Endothelial cell of umbilical vein (primary cell): ENCODE measurements at regions not wholly inside any gene's neighbourhood (a gene's known extent, or its start where the extent isn't known, plus 50 kb on each side); places are given as distances from the start of the nearest gene placed in this dataset.

ENCODE experiments used
- BruUV-seq: library from RNA; stranded (reverse); fragments of 400-500 nt; replicated peaks from 2 replicates; lab custom pipeline; 2021; lab: Mats Ljungman, UMichigan
- CTCF ChIA-PET: fragments of 300-600, 350-600 bp; sonication (Branson Sonifier 250); formaldehyde crosslinking; loops from one replicate; lab custom pipeline; 2021; ENCODE audit warnings: antibody characterized with exemption, inconsistent platforms; lab: Charles Lee
- POLR2A ChIA-PET: fragments of 300-600, 350-600 bp; sonication (Branson Sonifier 250); formaldehyde crosslinking; loops from one replicate; lab custom pipeline; 2021; ENCODE audit warnings: antibody characterized with exemption, inconsistent platforms; lab: Charles Lee
- DNase-seq: peaks from one replicate; pipeline ENCODE4 v3.0.0-alpha.2; 2011; ENCODE audit warnings: low read depth, low spot score
- FAIRE-seq: peaks from 2 replicates; lab custom pipeline; 2011; peaks lifted over from hg19 to GRCh38; lab: Jason Lieb, UNC
- H2AFZ ChIP-seq: 2 replicates; pipeline ENCODE4 v1.6.0; 2012; ENCODE audit warnings: low read depth, low read length, control low read depth, inconsistent platforms
- H3K27ac ChIP-seq: 2 replicates; pipeline ENCODE4 v1.5.1; 2011; ENCODE audit warnings: low read depth, mild to moderate bottlenecking, control low read depth, low read length, moderate library complexity; ENCODE audit not compliant: insufficient read depth
- H3K27me3 ChIP-seq, 2 experiments: 2 replicates each; pipeline versions ENCODE4 v1.6.0 to v1.6.1; 2011; ENCODE audit warnings: low read length in 2 of 2, mixed read lengths in 1 of 2; ENCODE audit not compliant: control insufficient read depth in 2 of 2, insufficient read depth in 2 of 2
- H3K36me3 ChIP-seq, 2 experiments: 2 replicates in 1 of 2; 3 replicates in 1 of 2; pipeline ENCODE4 v1.5.1; 2011; ENCODE audit warnings: low read length in 2 of 2, mild to moderate bottlenecking in 1 of 2, moderate library complexity in 1 of 2; ENCODE audit not compliant: control insufficient read depth in 2 of 2, insufficient read depth in 2 of 2; ENCODE audit errors: extremely low read depth in 1 of 2
- H3K4me1 ChIP-seq: 3 replicates; pipeline ENCODE4 v1.5.1; 2011; ENCODE audit warnings: mild to moderate bottlenecking, low read length; ENCODE audit not compliant: control insufficient read depth, insufficient read depth; ENCODE audit errors: extremely low read depth
- H3K4me2 ChIP-seq: 2 replicates; pipeline ENCODE4 v1.6.1; 2011; ENCODE audit warnings: low read length, control low read depth, mixed read lengths; ENCODE audit not compliant: insufficient read depth
- H3K4me3 ChIP-seq, 3 experiments: fragments of 200-600 bp in 1 of 3; sonication (generic), shearing (Covaris generic) in 1 of 3; replicated peaks in 1 of 3; 2 replicates each; pipeline ENCODE4 v1.5.1; 2011 to 2016; ENCODE audit warnings: control low read depth in 3 of 3, low read length in 3 of 3, mild to moderate bottlenecking in 2 of 3, inconsistent platforms in 1 of 3, low read depth in 1 of 3, moderate library complexity in 1 of 3; ENCODE audit not compliant: insufficient read depth in 1 of 3
- H3K79me2 ChIP-seq: 2 replicates; pipeline ENCODE4 v1.6.0; 2012; ENCODE audit warnings: low read length, inconsistent platforms; ENCODE audit not compliant: control insufficient read depth, insufficient read depth
- H3K9ac ChIP-seq: replicated peaks from 2 replicates; pipeline ENCODE3; 2011; ENCODE audit warnings: low read length, control low read depth; ENCODE audit not compliant: insufficient read depth; ENCODE audit errors: extremely low read depth
- H3K9me1 ChIP-seq: replicated peaks from 3 replicates; pipeline ENCODE4 v1.6.0; 2011; ENCODE audit warnings: mild to moderate bottlenecking, low read length; ENCODE audit not compliant: control insufficient read depth, insufficient read depth; ENCODE audit errors: extremely low read depth
- H3K9me3 ChIP-seq: replicated peaks from 2 replicates; pipeline ENCODE4 v1.5.1; 2012; ENCODE audit warnings: low read length, inconsistent platforms; ENCODE audit not compliant: control insufficient read depth, insufficient read depth
- H4K20me1 ChIP-seq: replicated peaks from 2 replicates; pipeline ENCODE3; 2011; ENCODE audit warnings: mild to moderate bottlenecking, low read length; ENCODE audit not compliant: control insufficient read depth, insufficient read depth; ENCODE audit errors: extremely low read depth
- EZH2 ChIP-seq: IDR thresholded peaks from 2 replicates; pipeline ENCODE4 v1.6.1; 2012; ENCODE audit warnings: borderline replicate concordance, low read depth, mild to moderate bottlenecking, moderate library complexity, low read length, inconsistent platforms; ENCODE audit not compliant: severe bottlenecking
- FOS ChIP-seq: IDR thresholded peaks from 2 replicates; pipeline ENCODE4 v1.6.1; 2011; ENCODE audit warnings: mild to moderate bottlenecking, low read length, moderate library complexity, borderline replicate concordance; ENCODE audit not compliant: insufficient read depth
- GATA2 ChIP-seq: IDR thresholded peaks from 2 replicates; pipeline ENCODE4 v1.7.0; 2011; ENCODE audit warnings: low read depth, mild to moderate bottlenecking, moderate library complexity, mixed read lengths, low read length; ENCODE audit not compliant: insufficient read length, insufficient read depth
- JUN ChIP-seq: IDR thresholded peaks from 2 replicates; pipeline ENCODE4 v1.6.1; 2011; ENCODE audit warnings: borderline replicate concordance, low read depth; ENCODE audit not compliant: insufficient read length, insufficient read depth
- MYC ChIP-seq: IDR thresholded peaks from one replicate; pipeline ENCODE4 v1.6.1; 2011; ENCODE audit warnings: mild to moderate bottlenecking, low read depth, low read length
- POLR2A ChIP-seq: IDR thresholded peaks from 2 replicates; pipeline ENCODE4 v1.6.1; 2012; ENCODE audit warnings: low read depth, mild to moderate bottlenecking, control low read depth, low read length
- POLR2AphosphoS5 ChIP-seq: IDR thresholded peaks from 2 replicates; pipeline ENCODE4 v1.6.1; 2012; ENCODE audit warnings: low read depth, mild to moderate bottlenecking, control low read depth, low read length, moderate library complexity; ENCODE audit not compliant: insufficient read depth
- dilution Hi-C: fragments of 300-500 bp; cut with MboI; formaldehyde crosslinking; loops from one replicate; pipeline ENCODE4 v1.15.0; 2019; ENCODE audit warnings: low sequenced_read_pairs; ENCODE audit not compliant: extremely low pct_ligation_motif_present
- intact Hi-C: fragments of 100-400 bp; cut with micrococcal nuclease; formaldehyde crosslinking; loops from one replicate; pipeline ENCODE4 v1.10.0; 2022
- TF ChIP-seq, protein P1 (sequence below): IDR thresholded peaks from 2 replicates; pipeline ENCODE4 v1.6.1; 2011; ENCODE audit not compliant: insufficient read depth, insufficient read length
- TF ChIP-seq, protein P2 (sequence below), 2 donors: IDR thresholded peaks; 1 replicate in 1 of 2; 2 replicates in 1 of 2; pipeline ENCODE4 v1.5.1; 2011; ENCODE audit warnings: low read length in 2 of 2, mild to moderate bottlenecking in 2 of 2, moderate library complexity in 2 of 2, control low read depth in 1 of 2, inconsistent platforms in 1 of 2, low read depth in 1 of 2; ENCODE audit not compliant: insufficient read depth in 1 of 2; ENCODE audit errors: extremely low read depth in 1 of 2

GRCh38 chr1:178645808-178646200, 79.2 kb upstream of the RALGPS2 start:
- no peak overlapping the region for H3K4me2 ChIP-seq
- POLR2A ChIA-PET, result no interaction called here
- intact Hi-C loops, result no loop called here
- DNase-seq (no peak), FAIRE-seq (no peak)
- CTCF ChIA-PET, result no interaction called here
- no peaks in the 10 kb centered on the region for H3K9me3 ChIP-seq
- dilution Hi-C loops, result no loop called here
- H4K20me1 ChIP-seq, result no peaks in the 10 kb centered on the region
- H2AFZ ChIP-seq, result no peak overlapping the region
- no peaks in the 10 kb centered on the region for H3K36me3 ChIP-seq
- peaks cover 3% of the 10 kb centered on the region for H3K4me1 ChIP-seq
- no peak overlapping the region for H3K9ac ChIP-seq
- H3K27me3 ChIP-seq, result peaks cover 0 to 7% of the 10 kb centered on the region in 2 experiments
- no TSS peak for BruUV-seq
- TF ChIP-seq FOS, result no peak
- TF ChIP-seq POLR2AphosphoS5, result no peak
- TF ChIP-seq MYC, result no peak
- TF ChIP-seq, protein P1, sequence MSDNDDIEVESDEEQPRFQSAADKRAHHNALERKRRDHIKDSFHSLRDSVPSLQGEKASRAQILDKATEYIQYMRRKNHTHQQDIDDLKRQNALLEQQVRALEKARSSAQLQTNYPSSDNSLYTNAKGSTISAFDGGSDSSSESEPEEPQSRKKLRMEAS, result no peak
- TF ChIP-seq, protein P2, sequence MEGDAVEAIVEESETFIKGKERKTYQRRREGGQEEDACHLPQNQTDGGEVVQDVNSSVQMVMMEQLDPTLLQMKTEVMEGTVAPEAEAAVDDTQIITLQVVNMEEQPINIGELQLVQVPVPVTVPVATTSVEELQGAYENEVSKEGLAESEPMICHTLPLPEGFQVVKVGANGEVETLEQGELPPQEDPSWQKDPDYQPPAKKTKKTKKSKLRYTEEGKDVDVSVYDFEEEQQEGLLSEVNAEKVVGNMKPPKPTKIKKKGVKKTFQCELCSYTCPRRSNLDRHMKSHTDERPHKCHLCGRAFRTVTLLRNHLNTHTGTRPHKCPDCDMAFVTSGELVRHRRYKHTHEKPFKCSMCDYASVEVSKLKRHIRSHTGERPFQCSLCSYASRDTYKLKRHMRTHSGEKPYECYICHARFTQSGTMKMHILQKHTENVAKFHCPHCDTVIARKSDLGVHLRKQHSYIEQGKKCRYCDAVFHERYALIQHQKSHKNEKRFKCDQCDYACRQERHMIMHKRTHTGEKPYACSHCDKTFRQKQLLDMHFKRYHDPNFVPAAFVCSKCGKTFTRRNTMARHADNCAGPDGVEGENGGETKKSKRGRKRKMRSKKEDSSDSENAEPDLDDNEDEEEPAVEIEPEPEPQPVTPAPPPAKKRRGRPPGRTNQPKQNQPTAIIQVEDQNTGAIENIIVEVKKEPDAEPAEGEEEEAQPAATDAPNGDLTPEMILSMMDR (IDR thresholded peaks at IDR 0.05; ENCODE audit: extremely low read depth in 1 of 2, insufficient read depth in 1 of 2, low read depth in 1 of 2, low read length in 2 of 2), result no peak
- TF ChIP-seq JUN, result no peak
- no peak for TF ChIP-seq GATA2
- no peak for TF ChIP-seq POLR2A
- no peak for TF ChIP-seq EZH2
- H3K9me1 ChIP-seq, result no peaks in the 10 kb centered on the region
- no peaks in the 10 kb centered on the region for H3K79me2 ChIP-seq
- H3K4me3 ChIP-seq, result no peak overlapping the region
- H3K27ac ChIP-seq, result no peak overlapping the region
